Astrocyte of the spinal cord (primary cell): ENCODE measurements at regions not wholly inside any gene's neighbourhood (a gene's known extent, or its start where the extent isn't known, plus 50 kb on each side); places are given as distances from the start of the nearest gene placed in this dataset.

Source experiments
- DNase-seq: peaks from one replicate; pipeline ENCODE4 v3.0.0; 2011; ENCODE audit warnings: low read depth, low spot score
- H3K4me3 ChIP-seq: 2 replicates; pipeline ENCODE4 v1.5.1; 2011; ENCODE audit warnings: low read depth, mild to moderate bottlenecking, low read length, moderate library complexity
- in situ Hi-C: cut with HindIII; loops from 2 replicates; pipeline ENCODE4 v1.10.0; 2017; ENCODE audit warnings: low sequenced_read_pairs
- TF ChIP-seq, protein P1 (sequence below): IDR thresholded peaks from 2 replicates; pipeline ENCODE4 v1.5.1; 2012; ENCODE audit warnings: low read depth, mild to moderate bottlenecking, low read length, inconsistent platforms

DNA sequence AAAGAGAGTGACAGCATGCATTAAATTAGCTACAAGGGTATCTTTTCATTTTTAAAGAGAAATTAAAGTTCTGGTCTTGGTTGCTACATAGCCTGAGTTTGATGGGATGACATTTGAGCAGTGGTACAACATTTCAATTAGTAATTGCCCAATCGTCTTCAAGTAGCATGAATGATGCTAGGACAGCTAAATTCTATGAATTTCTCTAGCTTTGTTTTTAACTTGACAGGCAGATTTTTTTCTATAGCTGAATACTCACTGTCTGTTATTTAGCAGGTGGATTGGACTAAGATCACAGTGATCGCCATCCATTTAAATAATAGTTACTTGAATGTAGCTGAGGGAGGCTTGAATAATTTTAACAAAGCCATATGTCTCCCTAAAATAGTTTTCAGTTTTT is 162.2 kb downstream of the OXSM start:
- no peak for DNase-seq
- H3K4me3 ChIP-seq = no peak overlapping the region
- in situ Hi-C loops = no loop called here
- TF ChIP-seq, protein P1, sequence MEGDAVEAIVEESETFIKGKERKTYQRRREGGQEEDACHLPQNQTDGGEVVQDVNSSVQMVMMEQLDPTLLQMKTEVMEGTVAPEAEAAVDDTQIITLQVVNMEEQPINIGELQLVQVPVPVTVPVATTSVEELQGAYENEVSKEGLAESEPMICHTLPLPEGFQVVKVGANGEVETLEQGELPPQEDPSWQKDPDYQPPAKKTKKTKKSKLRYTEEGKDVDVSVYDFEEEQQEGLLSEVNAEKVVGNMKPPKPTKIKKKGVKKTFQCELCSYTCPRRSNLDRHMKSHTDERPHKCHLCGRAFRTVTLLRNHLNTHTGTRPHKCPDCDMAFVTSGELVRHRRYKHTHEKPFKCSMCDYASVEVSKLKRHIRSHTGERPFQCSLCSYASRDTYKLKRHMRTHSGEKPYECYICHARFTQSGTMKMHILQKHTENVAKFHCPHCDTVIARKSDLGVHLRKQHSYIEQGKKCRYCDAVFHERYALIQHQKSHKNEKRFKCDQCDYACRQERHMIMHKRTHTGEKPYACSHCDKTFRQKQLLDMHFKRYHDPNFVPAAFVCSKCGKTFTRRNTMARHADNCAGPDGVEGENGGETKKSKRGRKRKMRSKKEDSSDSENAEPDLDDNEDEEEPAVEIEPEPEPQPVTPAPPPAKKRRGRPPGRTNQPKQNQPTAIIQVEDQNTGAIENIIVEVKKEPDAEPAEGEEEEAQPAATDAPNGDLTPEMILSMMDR = no peak

DNA sequence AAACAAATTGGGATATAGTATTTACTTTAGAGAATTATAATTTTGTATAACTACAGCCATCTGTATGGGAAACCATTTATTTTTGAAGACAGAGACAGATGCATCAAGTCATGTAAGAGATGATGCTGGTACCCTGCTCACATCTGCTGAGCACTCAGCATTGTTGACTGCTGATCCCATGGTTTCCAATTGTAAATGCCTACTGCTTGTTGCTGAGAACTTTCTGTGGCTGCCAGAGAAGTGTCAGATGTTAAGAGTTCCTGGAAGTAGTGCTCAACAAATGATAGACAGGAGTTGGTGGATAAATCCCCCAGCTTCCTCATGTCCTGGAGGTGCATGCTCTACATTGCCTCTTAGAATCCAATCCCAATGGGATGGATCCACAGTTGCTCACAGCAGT is 167.1 kb downstream of the OXSM start:
- no peak for DNase-seq
- TF ChIP-seq, protein P1 = no peak

DNA sequence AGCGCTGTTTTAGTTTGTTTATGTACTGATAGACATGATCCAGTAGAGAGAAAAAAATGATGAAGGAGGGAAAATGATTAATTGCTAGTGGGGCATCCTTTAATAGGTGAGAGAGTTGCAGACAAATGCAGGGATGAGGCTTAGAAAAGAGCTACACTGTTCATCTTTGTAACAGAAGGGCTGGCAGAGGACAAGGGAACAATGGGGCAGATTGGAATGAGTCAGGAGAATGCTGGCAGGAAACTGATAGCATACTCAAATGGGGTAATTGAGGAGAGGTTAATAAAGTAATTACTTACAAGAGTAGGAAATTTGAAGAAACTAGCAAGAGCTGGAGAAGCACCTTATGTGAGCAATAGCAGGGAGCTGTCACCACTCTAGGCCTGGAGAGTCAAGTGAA is 170.9 kb downstream of the OXSM start:
- DNase-seq = no peak
- in situ Hi-C loops = no loop called here
- TF ChIP-seq, protein P1 = no peak
- no peak overlapping the region for H3K4me3 ChIP-seq

More for the DNA sequence above, 167.1 kb downstream of the OXSM start:
- in situ Hi-C loops = no loop called here
- H3K4me3 ChIP-seq = no peak overlapping the region

DNA sequence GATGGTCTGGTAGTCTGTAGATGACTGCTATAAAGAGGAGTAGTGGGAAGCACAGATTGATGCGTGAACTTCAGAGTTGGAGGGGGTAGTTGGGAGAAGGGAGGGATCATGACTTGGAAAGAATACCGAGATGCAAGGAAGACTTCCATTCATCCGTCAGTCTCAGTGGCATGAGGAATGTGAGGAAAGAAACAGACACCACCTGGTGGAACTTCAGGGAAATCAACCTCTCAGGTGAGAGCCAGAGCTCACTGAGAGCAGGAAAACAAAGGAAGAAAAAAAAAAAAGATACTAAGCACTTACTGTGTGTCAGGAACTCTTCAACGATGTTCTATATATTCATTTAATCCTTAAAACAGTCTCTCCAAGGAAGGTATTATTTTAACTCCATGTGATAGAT is 172.4 kb downstream of the OXSM start:
- in situ Hi-C loops = no loop called here
- DNase-seq = no peak
- H3K4me3 ChIP-seq = no peak overlapping the region
- TF ChIP-seq, protein P1 = no peak

DNA sequence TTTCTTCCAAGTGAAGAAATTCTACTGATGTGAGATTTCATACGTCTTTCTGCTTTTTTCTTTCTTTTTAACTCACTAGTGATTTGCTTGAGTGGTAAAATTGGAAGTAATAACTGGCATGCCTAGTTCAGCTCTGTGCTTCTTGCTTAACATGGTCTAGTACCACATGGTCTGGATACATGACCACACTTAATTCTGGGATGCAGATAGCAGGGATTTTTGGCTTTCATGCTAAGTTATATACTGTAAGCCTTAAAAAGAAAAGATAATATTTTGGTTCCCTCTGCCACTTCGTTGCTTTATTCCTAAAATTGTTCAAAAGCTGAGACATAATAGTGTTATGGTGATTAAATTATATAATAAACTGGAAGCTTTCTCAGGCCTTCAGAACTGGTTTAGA is 174.3 kb downstream of the OXSM start:
- DNase-seq = no peak
- in situ Hi-C loops = no loop called here
- H3K4me3 ChIP-seq = no peak overlapping the region
- TF ChIP-seq, protein P1 = no peak

DNA sequence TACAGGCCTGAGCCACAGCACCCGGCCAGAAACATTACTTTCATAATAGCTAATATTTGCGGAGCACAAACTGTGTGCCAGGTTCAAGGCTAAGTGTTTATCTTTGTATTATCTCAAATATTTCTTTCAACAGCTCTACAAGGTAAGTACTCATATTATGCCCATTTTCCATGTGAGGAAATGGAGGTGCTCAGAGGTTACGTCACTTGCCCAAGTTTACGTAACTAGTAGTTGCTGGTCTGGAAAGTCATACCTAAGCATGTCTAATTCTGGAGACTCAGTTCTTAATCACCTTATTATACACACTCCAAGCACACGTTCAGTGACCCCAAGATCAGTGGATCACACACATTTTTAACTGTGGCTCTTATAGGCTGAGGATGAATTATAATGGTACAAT is 177.5 kb downstream of the OXSM start:
- no peak for DNase-seq
- H3K4me3 ChIP-seq = no peak overlapping the region
- TF ChIP-seq, protein P1 = no peak
- in situ Hi-C loops = no loop called here

DNA sequence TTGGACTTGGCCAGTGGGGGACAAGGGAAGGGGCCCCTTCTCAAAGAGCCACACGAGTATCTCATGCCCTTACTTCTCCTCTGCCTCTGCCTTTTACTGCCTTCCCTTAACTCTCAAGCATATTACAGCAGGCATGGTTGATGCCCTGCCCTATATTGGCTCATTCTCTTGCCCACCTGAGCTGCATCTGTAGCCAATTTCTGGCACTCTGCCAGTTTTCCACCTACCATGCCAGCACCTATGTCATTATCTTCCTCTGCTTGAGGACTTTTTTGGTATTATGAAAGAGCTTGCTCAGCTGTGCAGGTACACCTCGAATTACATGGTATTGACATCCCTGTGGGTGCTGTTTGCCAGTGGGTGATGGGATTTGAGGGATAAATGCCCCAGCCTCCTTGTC is 181.8 kb downstream of the OXSM start:
- in situ Hi-C loops = no loop called here
- no peak for DNase-seq
- no peak overlapping the region for H3K4me3 ChIP-seq
- TF ChIP-seq, protein P1 = no peak
